CD4-positive, alpha-beta memory T cell (primary cell): ENCODE measurements at regions not wholly inside any gene's neighbourhood (a gene's known extent, or its start where the extent isn't known, plus 50 kb on each side); places are given as distances from the start of the nearest gene placed in this dataset.

Experiments
- CTCF ChIA-PET: fragments of 350-600 bp; sonication (Branson Sonifier 250); formaldehyde crosslinking; loops from one replicate; lab custom pipeline; 2021; ENCODE audit warnings: inconsistent platforms; ENCODE audit not compliant: partially characterized antibody; lab: Charles Lee
- POLR2A ChIA-PET: fragments of 350-600 bp; sonication (Branson Sonifier 250); formaldehyde crosslinking; loops from one replicate; lab custom pipeline; 2021; ENCODE audit not compliant: partially characterized antibody; lab: Charles Lee
- DNase-seq, 5 donors: peaks; one replicate each; pipeline versions ENCODE4 v3.0.0 to v3.0.0-alpha.2; 2020 to 2022; ENCODE audit warnings: mixed read lengths in 1 of 5
- H3K27ac ChIP-seq: one replicate; pipeline ENCODE4 v1.7.0; 2013; ENCODE audit warnings: low read depth, low read length
- H3K27me3 ChIP-seq: 2 replicates; pipeline ENCODE4 v1.7.0; 2013; ENCODE audit warnings: mild to moderate bottlenecking, low read length, moderate library complexity; ENCODE audit not compliant: insufficient read depth
- H3K36me3 ChIP-seq: 2 replicates; pipeline ENCODE4 v1.7.0; 2013; ENCODE audit warnings: mild to moderate bottlenecking, low read length, moderate library complexity; ENCODE audit not compliant: insufficient read depth
- H3K4me1 ChIP-seq: 2 replicates; pipeline ENCODE4 v1.7.0; 2013; ENCODE audit warnings: mild to moderate bottlenecking, low read length, moderate library complexity; ENCODE audit not compliant: insufficient read depth
- H3K4me3 ChIP-seq, 2 donors: one replicate each; pipeline ENCODE4 v1.7.0; 2013; ENCODE audit warnings: low read length in 2 of 2, mild to moderate bottlenecking in 1 of 2
- H3K9me3 ChIP-seq, 2 donors: one replicate each; pipeline ENCODE4 v1.7.0; 2013; ENCODE audit warnings: low read length in 2 of 2, control low read depth in 1 of 2; ENCODE audit not compliant: control insufficient read depth in 1 of 2
- H3K27ac Mint-ChIP-seq, 7 donors: one replicate each; pipeline ENCODE4 v1.8.0; 2020 to 2021; ENCODE audit warnings: mixed read lengths in 7 of 7, mild to moderate bottlenecking in 6 of 7, inconsistent platforms in 3 of 7, moderate library complexity in 3 of 7
- H3K27me3 Mint-ChIP-seq, 2 donors: one replicate each; pipeline ENCODE4 v1.8.0; 2020 to 2021; ENCODE audit warnings: mixed read lengths in 2 of 2
- H3K36me3 Mint-ChIP-seq, 2 donors: one replicate each; pipeline ENCODE4 v1.8.0; 2020 to 2021; ENCODE audit warnings: mixed read lengths in 2 of 2, inconsistent platforms in 1 of 2, mild to moderate bottlenecking in 1 of 2
- H3K4me1 Mint-ChIP-seq, 4 donors: one replicate each; pipeline ENCODE4 v1.8.0; 2020 to 2021; ENCODE audit warnings: mixed read lengths in 4 of 4, mild to moderate bottlenecking in 1 of 4
- H3K4me3 Mint-ChIP-seq, 8 donors: one replicate each; pipeline ENCODE4 v1.8.0; 2020 to 2021; ENCODE audit warnings: mixed read lengths in 8 of 8, mild to moderate bottlenecking in 7 of 8, moderate library complexity in 6 of 8, inconsistent platforms in 3 of 8
- H3K9me3 Mint-ChIP-seq, 8 donors: one replicate each; pipeline ENCODE4 v1.8.0; 2020 to 2021; ENCODE audit warnings: mixed read lengths in 8 of 8, mild to moderate bottlenecking in 5 of 8, inconsistent platforms in 3 of 8, moderate library complexity in 1 of 8
- intact Hi-C: fragments of 100-400 bp; cut with micrococcal nuclease; formaldehyde crosslinking; loops from one replicate; pipeline ENCODE4 v1.15.1; 2023

- H3K27me3 Mint-ChIP-seq = no peaks in the 10 kb centered on the region
- CTCF ChIA-PET = no interaction called here
- H3K27ac ChIP-seq = no peak overlapping the region
Observed at GRCh38 chr7:89401099-89401498, 605.6 kb upstream of the TEX47 start.

GRCh38 chr7:89401690-89402089 is 606.2 kb upstream of the TEX47 start:
- H3K4me1 ChIP-seq = no peaks in the 10 kb centered on the region
- H3K9me3 Mint-ChIP-seq = peaks cover 0 to 6% (median 3%) of the 10 kb centered on the region in 8 donors
- no peak overlapping the region for H3K4me3 Mint-ChIP-seq
- no peak overlapping the region for H3K27ac ChIP-seq
- ChIA-PET POLR2A (no interaction called here), CTCF (no interaction called here)
- intact Hi-C loops = no loop called here
- no peaks in the 10 kb centered on the region for H3K36me3 ChIP-seq
- H3K36me3 Mint-ChIP-seq = no peaks in the 10 kb centered on the region
- DNase-seq = no peak
- H3K27ac Mint-ChIP-seq = no peak overlapping the region
- H3K9me3 ChIP-seq = no peaks in the 10 kb centered on the region
- no peaks in the 10 kb centered on the region for H3K27me3 Mint-ChIP-seq
- no peak overlapping the region for H3K4me3 ChIP-seq
- H3K4me1 Mint-ChIP-seq = no peaks in the 10 kb centered on the region
- no peaks in the 10 kb centered on the region for H3K27me3 ChIP-seq

More at GRCh38 chr7:89401099-89401498, 605.6 kb upstream of the TEX47 start:
- H3K36me3 ChIP-seq = no peaks in the 10 kb centered on the region
- H3K4me3 ChIP-seq = no peak overlapping the region
- Mint-ChIP-seq H3K4me1 (no peaks in the 10 kb centered on the region), H3K27ac (no peak overlapping the region), H3K4me3 (no peak overlapping the region), H3K36me3 (no peaks in the 10 kb centered on the region), H3K9me3 (peaks cover 0 to 6% (median 3%) of the 10 kb centered on the region in 8 donors)
- no peaks in the 10 kb centered on the region for H3K27me3 ChIP-seq
- H3K9me3 ChIP-seq = no peaks in the 10 kb centered on the region
- POLR2A ChIA-PET = no interaction called here
- no peak for DNase-seq
- intact Hi-C loops = no loop called here
- H3K4me1 ChIP-seq = no peaks in the 10 kb centered on the region

- Mint-ChIP-seq H3K36me3 (no peaks in the 10 kb centered on the region), H3K27me3 (no peaks in the 10 kb centered on the region), H3K27ac (no peak overlapping the region), H3K4me3 (no peak overlapping the region), H3K4me1 (no peaks in the 10 kb centered on the region), H3K9me3 (peaks cover 0 to 5% (median 0%) of the 10 kb centered on the region in 8 donors)
- intact Hi-C loops = no loop called here
- H3K4me1 ChIP-seq = no peaks in the 10 kb centered on the region
- H3K4me3 ChIP-seq = no peak overlapping the region
- ChIA-PET CTCF (no interaction called here), POLR2A (no interaction called here)
- DNase-seq = no peak
- H3K36me3 ChIP-seq = no peaks in the 10 kb centered on the region
- no peak overlapping the region for H3K27ac ChIP-seq
- no peaks in the 10 kb centered on the region for H3K27me3 ChIP-seq
- no peaks in the 10 kb centered on the region for H3K9me3 ChIP-seq
Observed at GRCh38 chr7:89451911-89452310, 656.4 kb upstream of the TEX47 start.

DNA sequence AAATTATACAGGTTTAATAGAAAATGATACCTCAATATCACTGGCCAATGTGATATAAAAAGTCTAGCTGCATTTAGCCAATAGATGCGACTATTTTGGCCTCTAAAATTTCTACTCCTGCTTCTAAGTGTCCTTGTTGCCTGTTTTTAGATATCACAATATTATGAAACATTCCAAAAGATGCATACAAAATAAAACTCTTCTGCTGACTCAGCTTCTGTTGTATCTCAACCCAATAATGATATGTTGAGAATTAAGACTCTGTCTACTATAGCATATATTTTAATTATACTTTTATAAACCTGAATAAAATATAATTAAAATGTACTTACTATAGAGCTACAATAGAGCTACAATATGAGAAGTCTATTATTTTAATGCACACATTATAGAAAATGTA is 661.0 kb upstream of the TEX47 start:
- POLR2A ChIA-PET = no interaction called here
- H3K27ac Mint-ChIP-seq = no peak overlapping the region

DNA sequence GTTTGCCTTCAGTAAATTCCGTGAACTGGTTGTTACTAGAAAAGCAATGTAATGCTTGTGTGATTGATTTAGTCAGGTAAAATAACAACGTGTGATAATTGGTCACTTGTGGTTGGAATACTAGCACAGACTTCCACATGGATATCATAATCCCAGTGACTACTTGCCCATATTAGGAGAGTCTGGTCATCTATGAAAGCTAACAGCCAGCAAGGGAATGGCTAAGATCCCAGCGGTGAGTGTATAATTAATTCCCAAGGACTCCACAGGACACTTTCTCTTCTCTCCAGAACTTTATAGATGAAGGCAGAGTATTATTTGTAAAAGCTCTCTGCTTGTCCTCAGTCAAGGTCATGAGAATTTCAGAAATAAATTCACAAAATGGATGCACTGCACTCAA is 662.6 kb upstream of the TEX47 start:
- no peak for DNase-seq
- Histone ChIP-seq H3K4me1 (no peaks in the 10 kb centered on the region), H3K9me3 (no peaks in the 10 kb centered on the region), H3K27ac (no peak overlapping the region), H3K36me3 (no peaks in the 10 kb centered on the region), H3K27me3 (no peaks in the 10 kb centered on the region), H3K4me3 (no peak overlapping the region)
- Mint-ChIP-seq H3K27me3 (no peaks in the 10 kb centered on the region), H3K36me3 (no peaks in the 10 kb centered on the region), H3K27ac (no peak overlapping the region), H3K4me3 (no peak overlapping the region), H3K9me3 (peaks cover 0 to 8% (median 0%) of the 10 kb centered on the region in 8 donors), H3K4me1 (no peaks in the 10 kb centered on the region)
- POLR2A ChIA-PET = no interaction called here
- intact Hi-C loops = no loop called here
- CTCF ChIA-PET = no interaction called here

More for the DNA sequence above, 661.0 kb upstream of the TEX47 start:
- Mint-ChIP-seq H3K4me1 (no peaks in the 10 kb centered on the region), H3K4me3 (no peak overlapping the region), H3K27me3 (no peaks in the 10 kb centered on the region), H3K9me3 (peaks cover 0 to 5% (median 0%) of the 10 kb centered on the region in 8 donors), H3K36me3 (no peaks in the 10 kb centered on the region)
- Histone ChIP-seq H3K4me3 (no peak overlapping the region), H3K36me3 (no peaks in the 10 kb centered on the region), H3K27me3 (no peaks in the 10 kb centered on the region), H3K27ac (no peak overlapping the region), H3K4me1 (no peaks in the 10 kb centered on the region), H3K9me3 (no peaks in the 10 kb centered on the region)
- no peak for DNase-seq
- CTCF ChIA-PET = no interaction called here
- intact Hi-C loops = no loop called here

- POLR2A ChIA-PET = no interaction called here
- peak overlapping the region in 1 of 8 donors; percentile 21 for H3K4me3 Mint-ChIP-seq
- CTCF ChIA-PET = no interaction called here
Observed at GRCh38 chr7:89474456-89474855, 678.9 kb upstream of the TEX47 start.

DNA sequence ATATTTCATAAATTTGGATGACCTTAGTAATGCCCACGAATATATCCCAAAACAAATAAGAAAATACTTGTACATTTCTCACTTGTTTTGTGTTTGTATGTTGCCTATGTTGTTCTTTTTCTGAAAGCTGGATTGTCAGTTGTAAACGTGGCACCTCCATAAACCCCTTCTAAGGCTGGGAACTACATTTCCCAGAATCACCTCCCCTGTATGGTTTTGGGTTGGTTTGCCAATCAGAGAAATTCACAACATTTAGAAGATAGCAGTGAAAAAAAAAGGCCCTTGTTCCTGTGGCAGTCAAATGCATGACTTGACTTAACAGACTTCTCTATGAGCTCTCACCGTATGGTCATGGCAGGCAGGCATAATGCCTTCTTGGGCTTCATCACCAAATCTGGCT is 676.3 kb upstream of the STEAP1 start:
- Histone ChIP-seq H3K27me3 (no peaks in the 10 kb centered on the region), H3K27ac (no peak overlapping the region), H3K9me3 (no peaks in the 10 kb centered on the region), H3K4me1 (no peaks in the 10 kb centered on the region), H3K36me3 (no peaks in the 10 kb centered on the region), H3K4me3 (no peak overlapping the region)
- ChIA-PET POLR2A (no interaction called here), CTCF (no interaction called here)
- Mint-ChIP-seq H3K27ac (peak overlapping the region in 1 of 7 donors; percentile 48), H3K9me3 (peaks cover 0 to 12% (median under 1%) of the 10 kb centered on the region in 8 donors), H3K36me3 (no peaks in the 10 kb centered on the region), H3K4me1 (peaks cover 0 to 2% (median 0%) of the 10 kb centered on the region in 4 donors), H3K4me3 (no peak overlapping the region), H3K27me3 (no peaks in the 10 kb centered on the region)
- intact Hi-C loops = no loop called here
- no peak for DNase-seq

More at GRCh38 chr7:89474456-89474855, 678.9 kb upstream of the TEX47 start:
- H3K27ac ChIP-seq = no peak overlapping the region
- no peaks in the 10 kb centered on the region for H3K4me1 ChIP-seq
- Mint-ChIP-seq H3K27ac (no peak overlapping the region), H3K9me3 (peaks cover 0 to 15% (median 3%) of the 10 kb centered on the region in 8 donors), H3K27me3 (no peaks in the 10 kb centered on the region), H3K36me3 (no peaks in the 10 kb centered on the region), H3K4me1 (peaks cover 0 to 2% (median 0%) of the 10 kb centered on the region in 4 donors)
- H3K27me3 ChIP-seq = no peaks in the 10 kb centered on the region
- DNase-seq = no peak
- intact Hi-C loops = no loop called here
- H3K4me3 ChIP-seq = no peak overlapping the region
- no peaks in the 10 kb centered on the region for H3K36me3 ChIP-seq
- no peaks in the 10 kb centered on the region for H3K9me3 ChIP-seq

GRCh38 chr7:89495704-89496103 is 658.6 kb upstream of the STEAP1 start:
- H3K4me3 ChIP-seq = no peak overlapping the region
- Mint-ChIP-seq H3K27me3 (no peaks in the 10 kb centered on the region), H3K36me3 (no peaks in the 10 kb centered on the region), H3K9me3 (peaks cover 0 to 5% (median 3%) of the 10 kb centered on the region in 8 donors), H3K4me3 (no peak overlapping the region), H3K4me1 (no peaks in the 10 kb centered on the region), H3K27ac (no peak overlapping the region)
- H3K4me1 ChIP-seq = no peaks in the 10 kb centered on the region
- POLR2A ChIA-PET = no interaction called here
- intact Hi-C loops = no loop called here
- no peaks in the 10 kb centered on the region for H3K36me3 ChIP-seq
- H3K27ac ChIP-seq = no peak overlapping the region
- CTCF ChIA-PET = no interaction called here
- no peak for DNase-seq
- no peaks in the 10 kb centered on the region for H3K9me3 ChIP-seq
- no peaks in the 10 kb centered on the region for H3K27me3 ChIP-seq
